GM12873 (cell line): ENCODE measurements at regions not wholly inside any gene's neighbourhood (a gene's known extent, or its start where the extent isn't known, plus 50 kb on each side); places are given as distances from the start of the nearest gene placed in this dataset.

Experiments used
- TF ChIP-seq, protein P1 (sequence below): IDR thresholded peaks from 2 replicates; pipeline ENCODE4 v1.5.1; 2012; ENCODE audit warnings: low read depth, mild to moderate bottlenecking, moderate library complexity, low read length, control low read depth; ENCODE audit not compliant: insufficient read depth; ENCODE audit errors: missing control alignments

DNA sequence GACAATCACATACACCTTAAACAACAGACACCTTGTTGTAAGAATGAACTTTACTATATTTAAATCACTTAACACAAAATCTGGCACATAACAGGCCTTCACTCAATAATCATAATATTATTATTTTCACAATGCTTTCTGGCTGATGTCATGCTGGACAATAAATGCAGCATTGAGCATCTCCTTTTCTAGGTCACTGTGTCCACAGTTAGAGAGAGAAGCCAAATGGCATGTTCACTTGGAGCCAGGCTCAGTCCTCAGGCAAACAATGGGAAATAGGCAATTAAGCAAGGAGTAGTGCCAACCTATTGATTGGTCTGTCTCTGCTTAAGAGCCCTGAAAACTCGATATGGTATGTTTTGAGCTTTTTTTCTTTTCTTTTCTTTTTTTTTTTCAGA, 50.6 kb upstream of the KLF4 start:
- TF ChIP-seq, protein P1, sequence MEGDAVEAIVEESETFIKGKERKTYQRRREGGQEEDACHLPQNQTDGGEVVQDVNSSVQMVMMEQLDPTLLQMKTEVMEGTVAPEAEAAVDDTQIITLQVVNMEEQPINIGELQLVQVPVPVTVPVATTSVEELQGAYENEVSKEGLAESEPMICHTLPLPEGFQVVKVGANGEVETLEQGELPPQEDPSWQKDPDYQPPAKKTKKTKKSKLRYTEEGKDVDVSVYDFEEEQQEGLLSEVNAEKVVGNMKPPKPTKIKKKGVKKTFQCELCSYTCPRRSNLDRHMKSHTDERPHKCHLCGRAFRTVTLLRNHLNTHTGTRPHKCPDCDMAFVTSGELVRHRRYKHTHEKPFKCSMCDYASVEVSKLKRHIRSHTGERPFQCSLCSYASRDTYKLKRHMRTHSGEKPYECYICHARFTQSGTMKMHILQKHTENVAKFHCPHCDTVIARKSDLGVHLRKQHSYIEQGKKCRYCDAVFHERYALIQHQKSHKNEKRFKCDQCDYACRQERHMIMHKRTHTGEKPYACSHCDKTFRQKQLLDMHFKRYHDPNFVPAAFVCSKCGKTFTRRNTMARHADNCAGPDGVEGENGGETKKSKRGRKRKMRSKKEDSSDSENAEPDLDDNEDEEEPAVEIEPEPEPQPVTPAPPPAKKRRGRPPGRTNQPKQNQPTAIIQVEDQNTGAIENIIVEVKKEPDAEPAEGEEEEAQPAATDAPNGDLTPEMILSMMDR, result no peak

DNA sequence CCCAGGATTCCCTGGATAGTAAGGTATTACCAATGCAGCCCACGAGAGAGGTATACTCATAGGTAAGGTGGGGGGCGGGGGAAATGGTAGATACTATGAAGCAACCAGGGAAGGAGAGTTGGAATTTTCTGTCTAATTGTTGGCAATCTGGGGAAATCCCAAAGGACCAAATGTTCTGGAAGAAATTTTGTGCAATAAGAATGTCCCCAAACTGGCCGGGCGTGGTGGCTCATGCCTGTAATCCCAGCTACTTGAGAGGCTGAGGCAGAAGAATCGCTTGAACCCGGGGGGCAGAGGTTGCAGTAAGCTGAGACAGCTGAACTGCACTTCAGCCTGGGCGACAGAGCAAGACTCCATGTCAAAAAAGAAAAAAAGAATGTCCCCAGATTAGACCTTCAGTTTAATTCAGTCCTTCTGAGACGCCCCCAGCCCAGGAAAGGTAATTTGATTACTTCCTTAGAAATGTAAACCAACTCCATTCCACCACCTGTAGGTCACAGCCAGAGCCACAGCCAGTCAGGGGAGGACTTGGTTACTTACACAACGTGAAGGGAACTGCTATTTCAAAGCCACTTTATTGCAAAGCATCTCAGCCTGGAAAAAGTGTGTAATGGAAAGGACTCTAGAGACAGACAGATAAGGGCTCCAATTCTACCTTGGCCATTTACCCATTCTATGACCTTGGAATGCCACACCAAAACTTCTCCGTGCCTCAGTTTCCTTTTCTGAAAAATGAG, 50.0 kb upstream of the KLF4 start:
- TF ChIP-seq, protein P1, result no peak
